Hepatocyte (in vitro differentiated cells): ENCODE measurements at regions not wholly inside any gene's neighbourhood (a gene's known extent, or its start where the extent isn't known, plus 50 kb on each side); places are given as distances from the start of the nearest gene placed in this dataset.

Experiments used
- DNase-seq: peaks from one replicate; pipeline ENCODE4 v3.0.0-alpha.2; 2016; ENCODE audit warnings: low spot score
- H2AFZ ChIP-seq: fragments of 200-600 bp; sonication (generic); 2 replicates; pipeline ENCODE4 v1.6.0; 2016; ENCODE audit warnings: antibody characterized with exemption, mild to moderate bottlenecking
- H3K27ac ChIP-seq: fragments of 200-600 bp; sonication (generic); 2 replicates; pipeline ENCODE4 v1.5.1; 2016; ENCODE audit warnings: mild to moderate bottlenecking
- H3K27me3 ChIP-seq: fragments of 200-600 bp; sonication (generic); 2 replicates; pipeline ENCODE4 v1.6.1; 2016
- H3K36me3 ChIP-seq: fragments of 200-600 bp; sonication (generic); replicated peaks from 2 replicates; pipeline ENCODE4 v1.5.1; 2016; ENCODE audit warnings: low read depth; ENCODE audit not compliant: insufficient read depth
- H3K4me1 ChIP-seq: fragments of 200-600 bp; sonication (generic); 2 replicates; pipeline ENCODE4 v1.5.1; 2016; ENCODE audit warnings: mild to moderate bottlenecking, moderate library complexity; ENCODE audit not compliant: insufficient read depth
- H3K4me2 ChIP-seq: fragments of 200-600 bp; sonication (generic); 2 replicates; pipeline ENCODE4 v1.6.0; 2016
- H3K4me3 ChIP-seq: fragments of 200-600 bp; sonication (generic); 2 replicates; pipeline ENCODE4 v1.5.1; 2016; ENCODE audit warnings: mild to moderate bottlenecking
- H3K79me2 ChIP-seq: fragments of 200-600 bp; sonication (generic); 2 replicates; pipeline ENCODE4 v1.6.0; 2017; ENCODE audit warnings: mild to moderate bottlenecking
- H3K9me2 ChIP-seq: fragments of 200-600 bp; sonication (generic); replicated peaks from 2 replicates; pipeline ENCODE4 v1.6.0; 2017; ENCODE audit warnings: mild to moderate bottlenecking; ENCODE audit not compliant: insufficient read depth
- H3K9me3 ChIP-seq: fragments of 200-600 bp; sonication (generic); 2 replicates; pipeline ENCODE4 v1.5.1; 2016; ENCODE audit warnings: low read depth, mild to moderate bottlenecking
- H4K20me1 ChIP-seq: fragments of 200-600 bp; sonication (generic); 2 replicates; pipeline ENCODE4 v1.6.0; 2016; ENCODE audit warnings: mild to moderate bottlenecking; ENCODE audit not compliant: insufficient read depth, poor library complexity, severe bottlenecking
- EZH2 ChIP-seq: fragments of 200-600 bp; sonication (generic); IDR thresholded peaks from 2 replicates; pipeline ENCODE4 v1.6.1; 2016; ENCODE audit warnings: antibody characterized with exemption, mild to moderate bottlenecking, borderline replicate concordance
- EZH2phosphoT487 ChIP-seq: fragments of 200-600 bp; sonication (generic); IDR thresholded peaks from one replicate; pipeline ENCODE4 v1.6.1; 2018; ENCODE audit warnings: antibody characterized with exemption, mild to moderate bottlenecking, low read depth, moderate library complexity; ENCODE audit not compliant: unreplicated experiment, severe bottlenecking
- WGBS: methylation state at CpG from one replicate; pipeline ENCODE4 v1.1.6; 2016; ENCODE audit warnings: low lambda C conversion rate; ENCODE audit errors: missing lambda C conversion rate; 5-methylcytosine and 5-hydroxymethylcytosine counted together
- TF ChIP-seq, protein P1 (sequence below): fragments of 200-600 bp; sonication (generic); IDR thresholded peaks from 2 replicates; pipeline ENCODE4 v1.5.1; 2016; ENCODE audit warnings: antibody characterized with exemption, mild to moderate bottlenecking; ENCODE audit not compliant: poor library complexity

DNA sequence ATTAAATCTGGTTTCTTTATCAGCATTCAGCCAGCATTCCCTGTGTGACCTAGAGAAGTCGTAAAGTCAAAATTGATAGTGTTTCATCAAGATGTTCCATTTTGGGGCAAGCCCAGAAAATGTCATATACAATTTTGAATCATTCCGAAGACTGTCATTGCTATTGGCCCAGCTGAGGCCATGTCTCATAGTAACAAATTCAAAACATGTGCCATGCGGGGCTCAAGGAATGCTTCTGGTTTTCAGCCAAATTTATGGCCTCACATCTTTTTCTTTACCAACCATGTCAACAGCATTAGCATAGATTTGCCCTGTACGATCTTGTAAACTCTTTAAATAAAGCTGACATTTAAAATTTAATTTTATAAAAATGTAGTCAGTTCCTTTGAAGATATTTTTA lies 314.7 kb downstream of the PAX1 start:
- Histone ChIP-seq H3K4me3 (no peak overlapping the region), H3K79me2 (no peaks in the 10 kb centered on the region), H3K27me3 (no peaks in the 10 kb centered on the region), H3K4me1 (no peaks in the 10 kb centered on the region), H3K4me2 (no peak overlapping the region), H3K27ac (no peak overlapping the region), H3K36me3 (no peaks in the 10 kb centered on the region), H4K20me1 (no peaks in the 10 kb centered on the region), H3K9me3 (no peaks in the 10 kb centered on the region), H2AFZ (no peak overlapping the region), H3K9me2 (no peaks in the 10 kb centered on the region)
- no peak for DNase-seq
- TF ChIP-seq EZH2: no peak
- TF ChIP-seq, protein P1, sequence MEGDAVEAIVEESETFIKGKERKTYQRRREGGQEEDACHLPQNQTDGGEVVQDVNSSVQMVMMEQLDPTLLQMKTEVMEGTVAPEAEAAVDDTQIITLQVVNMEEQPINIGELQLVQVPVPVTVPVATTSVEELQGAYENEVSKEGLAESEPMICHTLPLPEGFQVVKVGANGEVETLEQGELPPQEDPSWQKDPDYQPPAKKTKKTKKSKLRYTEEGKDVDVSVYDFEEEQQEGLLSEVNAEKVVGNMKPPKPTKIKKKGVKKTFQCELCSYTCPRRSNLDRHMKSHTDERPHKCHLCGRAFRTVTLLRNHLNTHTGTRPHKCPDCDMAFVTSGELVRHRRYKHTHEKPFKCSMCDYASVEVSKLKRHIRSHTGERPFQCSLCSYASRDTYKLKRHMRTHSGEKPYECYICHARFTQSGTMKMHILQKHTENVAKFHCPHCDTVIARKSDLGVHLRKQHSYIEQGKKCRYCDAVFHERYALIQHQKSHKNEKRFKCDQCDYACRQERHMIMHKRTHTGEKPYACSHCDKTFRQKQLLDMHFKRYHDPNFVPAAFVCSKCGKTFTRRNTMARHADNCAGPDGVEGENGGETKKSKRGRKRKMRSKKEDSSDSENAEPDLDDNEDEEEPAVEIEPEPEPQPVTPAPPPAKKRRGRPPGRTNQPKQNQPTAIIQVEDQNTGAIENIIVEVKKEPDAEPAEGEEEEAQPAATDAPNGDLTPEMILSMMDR: no peak
- TF ChIP-seq EZH2phosphoT487: no peak
- WGBS: 82% methylated on average over 4 of the region's 4 CpGs

DNA sequence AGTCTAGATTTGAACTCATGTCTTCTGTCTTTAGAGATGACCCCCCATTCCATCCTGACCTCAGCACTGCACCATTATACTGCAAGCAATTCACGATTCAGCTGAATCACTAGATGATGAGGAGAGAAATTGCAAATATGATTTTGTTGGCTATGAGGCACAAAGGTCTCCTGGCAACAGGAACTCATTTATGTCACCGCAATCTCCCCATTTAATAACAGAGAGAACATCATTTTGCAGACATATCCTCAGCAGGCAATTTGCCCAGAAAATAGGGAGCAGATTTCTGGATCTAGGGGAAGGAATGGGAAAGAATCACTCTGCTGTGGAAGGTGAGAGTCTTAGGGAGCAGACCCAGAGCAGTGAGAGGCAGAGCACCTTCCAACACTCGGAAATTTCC lies 303.0 kb downstream of the PAX1 start:
- no peak overlapping the region for H2AFZ ChIP-seq
- no peaks in the 10 kb centered on the region for H3K36me3 ChIP-seq
- WGBS: 89% methylated on average over 3 of the region's 3 CpGs
- H3K4me2 ChIP-seq: no peak overlapping the region
- no peaks in the 10 kb centered on the region for H4K20me1 ChIP-seq
- no peak for DNase-seq
- no peaks in the 10 kb centered on the region for H3K9me3 ChIP-seq
- H3K27me3 ChIP-seq: no peaks in the 10 kb centered on the region
- no peaks in the 10 kb centered on the region for H3K4me1 ChIP-seq
- no peaks in the 10 kb centered on the region for H3K9me2 ChIP-seq
- no peak overlapping the region for H3K27ac ChIP-seq
- TF ChIP-seq EZH2 (no peak), EZH2phosphoT487 (no peak)
- TF ChIP-seq, protein P1: no peak
- H3K4me3 ChIP-seq: no peak overlapping the region
- H3K79me2 ChIP-seq: no peaks in the 10 kb centered on the region

DNA sequence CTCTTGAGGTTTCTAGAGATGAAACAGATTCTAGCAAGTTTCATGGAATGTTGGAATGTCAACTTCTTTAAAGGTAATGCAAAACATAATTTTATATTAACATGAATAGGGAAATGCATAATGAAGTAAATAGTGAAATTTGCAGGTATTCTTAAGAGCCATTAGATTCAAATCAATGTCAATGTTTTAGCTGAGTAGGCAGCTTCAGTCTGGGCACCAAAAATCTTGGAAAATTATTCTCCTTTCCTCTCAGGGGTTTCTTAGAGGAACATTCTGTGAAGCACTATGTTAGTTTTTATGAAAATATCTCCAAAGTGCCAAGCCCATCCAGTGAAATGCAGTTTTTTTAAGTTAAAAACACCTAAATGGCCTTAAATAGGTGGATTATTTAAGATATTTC lies 300.8 kb downstream of the PAX1 start:
- TF ChIP-seq EZH2phosphoT487 (no peak), EZH2 (no peak)
- TF ChIP-seq, protein P1: no peak
- no peak overlapping the region for H3K4me3 ChIP-seq
- H3K79me2 ChIP-seq: no peaks in the 10 kb centered on the region

DNA sequence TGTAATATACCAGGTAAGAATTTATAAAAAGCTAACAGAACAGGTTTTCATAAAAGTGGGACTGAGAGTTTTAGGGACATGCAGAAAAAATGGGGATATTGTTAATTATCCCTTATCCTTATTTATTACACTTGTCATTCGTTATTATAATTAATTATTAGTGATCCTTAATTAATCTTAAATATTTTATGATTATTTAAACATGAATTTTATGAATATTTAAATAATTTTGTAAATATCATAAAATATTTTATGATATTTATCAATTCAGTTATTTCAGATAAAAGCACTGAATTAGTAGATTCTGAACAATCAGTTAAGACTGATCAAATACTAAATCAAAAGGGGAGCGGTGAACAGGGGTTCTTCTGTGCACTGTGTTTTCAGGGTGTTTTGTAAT lies 300.1 kb downstream of the PAX1 start:
- DNase-seq: no peak
- no peaks in the 10 kb centered on the region for H3K4me1 ChIP-seq
- H3K4me3 ChIP-seq: no peak overlapping the region
- no peak for TF ChIP-seq EZH2phosphoT487
- TF ChIP-seq, protein P1: no peak
- TF ChIP-seq EZH2: no peak
- no peaks in the 10 kb centered on the region for H3K79me2 ChIP-seq
- H3K9me3 ChIP-seq: no peaks in the 10 kb centered on the region
- no peak overlapping the region for H3K27ac ChIP-seq
- no peaks in the 10 kb centered on the region for H3K27me3 ChIP-seq
- no peak overlapping the region for H3K4me2 ChIP-seq
- H4K20me1 ChIP-seq: no peaks in the 10 kb centered on the region
- no peaks in the 10 kb centered on the region for H3K9me2 ChIP-seq
- WGBS: 48% methylated on average over 2 of the region's 2 CpGs
- H2AFZ ChIP-seq: no peak overlapping the region
- no peaks in the 10 kb centered on the region for H3K36me3 ChIP-seq

More for the DNA sequence above, 300.8 kb downstream of the PAX1 start:
- Histone ChIP-seq H3K4me1 (no peaks in the 10 kb centered on the region), H3K36me3 (no peaks in the 10 kb centered on the region), H3K27me3 (no peaks in the 10 kb centered on the region), H2AFZ (no peak overlapping the region), H3K27ac (no peak overlapping the region), H3K4me2 (no peak overlapping the region), H4K20me1 (no peaks in the 10 kb centered on the region), H3K9me3 (no peaks in the 10 kb centered on the region), H3K9me2 (no peaks in the 10 kb centered on the region)
- no peak for DNase-seq
